GM19463 (cell line): ENCODE measurements at regions not wholly inside any gene's neighbourhood (a gene's known extent, or its start where the extent isn't known, plus 50 kb on each side); places are given as distances from the start of the nearest gene placed in this dataset.
"Not testable (repeated sequence)": the region's sequence is repeated elsewhere in the genome, so short reads cannot be mapped to it uniquely, and the experiment has no call there.

ENCODE experiments used
- ATAC-seq: cut with Tn5 transposase; IDR thresholded peaks from one replicate; pipeline ENCODE4 v1.9.1; 2021; ENCODE audit warnings: mild to moderate bottlenecking, moderate library complexity; ENCODE audit not compliant: unreplicated experiment

DNA sequence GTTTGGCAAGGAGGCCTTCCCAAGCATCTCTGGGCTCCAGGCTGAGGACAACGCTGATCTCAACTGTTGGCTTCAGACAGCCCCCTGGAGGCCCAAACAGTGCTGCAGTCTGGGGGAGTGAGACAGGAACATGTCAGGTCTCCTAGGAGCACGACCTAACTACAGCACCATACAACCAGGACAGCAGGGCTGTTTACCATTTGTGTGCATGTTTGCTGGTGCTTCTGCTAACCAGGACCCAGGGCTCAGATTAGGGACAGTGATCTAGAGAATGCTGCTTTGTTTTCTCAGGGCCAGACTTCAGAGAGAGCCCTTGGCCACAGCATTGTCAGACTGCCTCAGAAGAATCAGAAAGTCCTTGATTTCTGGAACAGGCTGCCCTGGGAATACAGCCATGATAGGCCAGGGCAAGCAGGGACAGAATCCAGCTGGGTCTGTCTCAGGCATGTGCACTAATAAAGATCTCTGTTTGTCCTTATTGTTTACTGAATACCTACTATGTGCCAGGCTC is 126.5 kb downstream of the VPREB1 start:
- no peak for ATAC-seq

DNA sequence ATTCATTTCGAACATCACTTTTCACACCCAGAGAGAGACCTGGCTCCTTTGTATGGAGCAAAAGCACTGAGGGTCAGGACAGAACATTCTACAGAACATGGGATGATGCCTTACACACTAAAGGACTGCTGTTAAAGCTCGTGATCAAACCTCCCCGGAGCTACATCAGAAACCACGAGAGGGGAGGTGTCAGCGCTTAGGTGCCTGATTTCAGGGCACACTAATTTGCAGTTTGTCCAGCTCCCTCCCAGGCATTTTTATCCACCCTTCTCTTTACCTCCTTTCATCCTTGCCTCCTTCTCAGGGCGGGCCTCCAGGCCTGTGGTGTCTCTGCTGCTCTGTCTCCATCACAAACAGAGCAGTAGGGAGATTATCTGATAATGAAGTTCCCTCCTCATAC is 127.5 kb downstream of the VPREB1 start:
- no peak for ATAC-seq

DNA sequence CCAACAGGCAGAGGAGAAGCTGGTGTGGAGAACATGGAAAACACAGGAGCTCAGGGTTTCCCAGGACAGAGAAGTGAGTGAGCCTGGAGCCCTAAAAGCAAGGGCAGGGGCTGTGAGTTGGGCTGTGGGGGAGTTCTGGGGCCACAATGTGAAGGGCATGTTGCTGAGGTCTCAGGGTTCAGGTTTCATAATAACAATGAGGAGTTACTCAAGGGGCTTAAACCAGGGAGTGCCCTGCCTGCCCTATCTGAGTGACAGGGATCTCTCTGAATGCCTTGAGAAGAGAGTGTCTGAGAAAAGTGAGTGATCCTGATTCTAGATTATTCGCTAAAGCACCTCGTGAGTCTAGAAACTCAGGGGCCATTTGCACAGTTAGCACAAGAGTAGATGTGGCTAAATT is 129.6 kb downstream of the VPREB1 start:
- ATAC-seq: no peak

DNA sequence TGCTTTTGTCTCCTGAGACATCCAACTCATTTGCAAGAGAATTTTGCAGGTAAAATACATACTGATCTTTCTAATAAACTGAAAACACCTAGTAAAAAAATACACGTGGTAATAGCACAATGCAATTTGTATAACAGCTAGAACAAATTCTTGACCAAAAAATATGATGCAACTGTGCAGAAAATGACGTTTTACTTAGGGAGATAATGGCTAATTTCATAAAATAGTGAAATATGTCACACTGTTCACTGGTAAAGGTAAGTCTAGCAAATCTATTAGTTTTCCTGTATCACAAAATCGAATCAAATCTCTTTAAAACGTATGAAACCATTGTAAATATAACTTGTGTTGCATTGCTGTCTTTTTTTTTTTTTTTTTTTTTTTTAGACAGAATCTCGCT is 130.0 kb downstream of the VPREB1 start:
- ATAC-seq: no peak

DNA sequence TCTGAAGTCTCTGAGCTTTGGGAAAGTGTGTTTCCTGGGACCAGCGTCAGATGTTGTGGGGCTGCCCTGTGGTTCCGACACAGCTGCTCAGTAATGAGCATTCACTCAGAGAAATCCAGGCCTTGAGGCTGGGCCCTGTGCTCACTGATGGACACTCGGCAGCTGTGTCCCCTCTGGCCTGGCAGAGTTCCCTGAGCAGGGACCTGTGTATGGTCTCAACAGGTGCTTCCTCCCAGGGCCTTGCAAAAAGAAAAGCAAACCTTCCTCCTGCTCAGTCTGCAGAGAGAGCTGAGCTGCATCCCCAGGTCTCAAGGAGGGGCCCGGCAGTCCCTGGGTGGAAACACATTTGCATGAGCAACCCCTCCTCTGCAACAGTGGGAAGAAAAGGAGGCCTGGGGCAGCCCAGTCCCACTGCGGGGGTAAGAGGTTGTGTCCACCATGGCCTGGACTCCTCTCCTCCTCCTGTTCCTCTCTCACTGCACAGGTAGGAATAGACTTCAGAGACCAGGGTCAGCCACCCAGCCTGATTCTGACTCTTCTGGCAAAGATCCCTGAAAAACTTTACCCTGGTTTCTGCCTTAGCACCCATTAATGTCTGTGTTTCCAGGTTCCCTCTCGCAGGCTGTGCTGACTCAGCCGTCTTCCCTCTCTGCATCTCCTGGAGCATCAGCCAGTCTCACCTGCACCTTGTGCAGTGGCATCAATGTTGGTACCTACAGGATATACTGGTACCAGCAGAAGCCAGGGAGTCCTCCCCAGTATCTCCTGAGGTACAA is 131.2 kb downstream of the VPREB1 start:
- no peak for ATAC-seq

DNA sequence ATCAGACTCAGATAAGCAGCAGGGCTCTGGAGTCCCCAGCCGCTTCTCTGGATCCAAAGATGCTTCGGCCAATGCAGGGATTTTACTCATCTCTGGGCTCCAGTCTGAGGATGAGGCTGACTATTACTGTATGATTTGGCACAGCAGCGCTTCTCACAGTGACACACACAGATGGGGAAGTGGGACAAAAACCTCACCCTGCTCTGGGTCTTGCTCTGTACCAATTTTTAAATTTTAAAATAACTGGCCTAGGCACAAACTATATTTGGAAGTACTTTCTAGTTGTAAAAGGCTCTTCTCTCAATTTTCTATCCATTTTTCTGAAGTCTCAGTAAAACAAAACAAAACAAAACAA is 131.7 kb downstream of the VPREB1 start:
- no peak for ATAC-seq

DNA sequence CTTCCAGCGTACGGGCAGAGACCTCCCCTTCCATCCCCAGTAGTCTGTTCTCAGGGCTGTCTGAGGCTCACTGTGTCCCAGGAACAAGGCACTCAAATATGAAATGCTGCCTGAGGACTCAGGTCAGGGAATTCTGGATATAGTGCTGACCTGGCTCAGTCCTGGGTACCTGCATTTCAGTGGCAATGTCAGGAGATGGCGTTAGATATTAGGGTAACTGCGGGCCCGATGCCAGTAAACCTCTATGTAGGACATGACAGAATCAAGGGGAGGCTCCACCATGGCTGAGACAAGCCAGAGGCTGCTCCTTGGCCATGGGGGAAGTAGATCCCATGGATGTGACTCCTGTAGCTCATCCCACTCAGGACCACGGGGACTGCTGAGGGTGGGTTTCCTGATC is 131.7 kb downstream of the ZNF280B start:
- not testable (repeated sequence) for ATAC-seq

DNA sequence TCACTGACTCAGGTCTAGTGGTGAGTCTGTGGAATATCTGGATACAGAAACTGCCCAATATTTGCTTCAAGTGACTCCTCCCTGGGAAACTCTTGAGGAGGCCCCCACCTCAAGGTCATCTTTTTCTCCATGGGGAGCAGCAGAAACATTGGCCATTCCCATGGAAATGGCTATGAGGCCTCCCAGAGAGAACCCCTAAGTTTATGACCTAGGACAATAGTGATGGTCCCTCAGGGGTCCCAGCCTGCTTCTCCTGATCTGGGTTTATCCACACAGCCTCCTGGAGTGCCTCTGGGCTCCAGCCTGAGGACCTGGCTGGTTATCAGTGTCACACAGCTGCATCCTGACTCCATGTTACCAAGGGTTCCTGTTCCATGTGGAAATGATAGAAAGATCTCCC is 131.2 kb downstream of the ZNF280B start:
- ATAC-seq: no peak

DNA sequence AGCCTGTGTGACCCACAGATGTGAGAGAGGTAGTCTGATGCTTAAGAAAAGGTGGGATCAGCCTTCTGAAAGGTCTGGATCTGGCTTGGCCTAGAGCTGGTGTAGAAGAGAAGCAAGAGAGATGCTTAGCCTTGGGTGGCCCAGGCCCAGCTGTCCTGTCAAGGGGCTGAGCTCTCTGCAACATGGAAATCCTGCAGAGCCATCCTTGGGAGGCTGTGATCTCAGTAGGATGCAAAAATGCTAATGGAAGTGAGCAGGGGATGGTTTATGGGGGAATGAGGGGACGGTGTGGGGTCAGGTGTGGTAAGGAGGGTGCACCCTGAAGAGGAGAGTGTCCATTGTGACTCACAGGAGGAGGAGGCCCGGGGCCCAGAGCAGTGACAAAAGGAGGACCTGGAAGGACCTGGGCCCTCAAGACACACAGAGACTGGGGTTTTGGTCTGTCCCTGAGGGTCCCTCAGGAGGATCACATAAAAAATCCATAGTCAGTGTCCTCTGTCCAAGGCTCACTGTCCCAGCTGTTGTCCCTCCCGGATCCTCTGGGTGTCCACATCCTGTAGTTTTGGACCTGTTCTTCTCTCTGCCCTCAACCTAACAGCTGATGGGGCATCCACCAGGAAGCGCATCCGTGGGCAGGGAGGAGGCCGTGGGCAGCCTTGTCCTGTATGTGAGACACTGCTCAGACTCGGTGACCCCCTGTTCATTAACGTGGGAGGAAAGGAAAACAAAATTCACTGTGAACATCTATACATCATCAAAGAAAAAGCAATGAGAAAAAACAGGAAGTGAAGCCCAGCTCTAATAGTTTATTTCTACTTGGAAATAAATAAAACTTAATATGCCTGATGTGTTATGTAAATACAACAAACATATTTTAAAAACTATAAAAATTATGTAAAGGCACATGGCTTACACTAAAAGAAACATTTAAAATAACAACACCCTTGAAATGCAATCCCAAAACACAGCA is 129.8 kb downstream of the ZNF280B start:
- ATAC-seq: no peak

DNA sequence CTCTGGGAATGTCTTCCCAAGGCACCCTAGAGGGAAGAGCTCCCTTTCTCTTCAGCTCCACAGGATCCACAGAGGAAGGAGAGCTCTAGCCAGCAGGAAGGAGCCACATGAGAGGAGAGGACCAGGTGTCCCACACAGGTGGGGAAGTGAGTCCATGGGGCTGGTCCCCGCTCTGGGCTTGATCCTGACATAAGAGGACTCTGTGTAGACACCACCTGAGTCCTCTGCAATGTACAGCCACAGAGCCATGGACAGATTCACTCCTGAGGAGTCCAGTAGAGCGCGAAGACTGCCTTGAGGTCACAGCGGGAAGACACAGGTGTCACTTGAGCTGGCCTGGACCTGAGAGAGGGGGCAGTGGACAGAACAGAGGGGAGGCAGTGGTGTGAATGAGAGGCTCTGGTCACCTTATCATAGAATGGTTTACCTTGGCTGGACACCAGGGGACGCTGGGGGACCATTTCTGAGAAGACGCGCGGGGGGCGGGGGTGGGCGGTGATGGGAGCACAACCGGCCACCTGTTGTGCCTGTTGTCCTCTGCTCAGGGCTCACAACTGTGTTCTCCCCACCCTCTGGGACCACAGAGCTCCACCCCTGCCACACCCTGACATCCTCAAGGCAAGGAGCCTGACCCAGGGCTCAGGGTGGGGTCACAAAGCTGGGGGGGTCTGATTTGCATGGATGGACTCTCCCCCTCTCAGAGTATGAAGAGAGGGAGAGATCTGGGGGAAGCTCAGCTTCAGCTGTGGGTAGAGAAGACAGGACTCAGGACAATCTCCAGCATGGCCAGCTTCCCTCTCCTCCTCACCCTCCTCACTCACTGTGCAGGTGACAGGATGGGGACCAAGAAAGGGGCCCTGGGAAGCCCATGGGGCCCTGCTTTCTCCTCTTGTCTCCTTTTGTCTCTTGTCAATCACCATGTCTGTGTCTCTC is 128.2 kb downstream of the ZNF280B start:
- ATAC-seq: no peak

DNA sequence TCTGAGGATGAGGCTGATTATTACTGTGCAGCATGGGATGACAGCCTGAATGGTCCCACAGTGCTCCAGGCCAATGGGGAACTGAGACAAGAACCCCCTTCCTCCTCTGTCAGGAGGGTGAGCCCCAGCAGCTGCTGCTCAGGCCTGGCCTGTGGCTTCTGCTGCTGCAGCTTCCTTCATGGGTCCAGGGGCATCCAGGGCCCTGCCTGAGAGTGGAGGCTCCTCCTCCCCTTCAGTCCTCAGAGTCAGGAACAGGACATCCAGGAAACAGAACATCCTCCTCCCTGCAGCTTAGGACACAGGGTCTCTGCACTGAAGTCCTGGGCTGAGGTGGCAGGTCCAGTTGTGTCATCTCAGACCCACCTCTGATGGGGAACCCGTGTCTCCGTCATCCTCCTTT is 127.2 kb downstream of the ZNF280B start:
- ATAC-seq: not testable (repeated sequence)

DNA sequence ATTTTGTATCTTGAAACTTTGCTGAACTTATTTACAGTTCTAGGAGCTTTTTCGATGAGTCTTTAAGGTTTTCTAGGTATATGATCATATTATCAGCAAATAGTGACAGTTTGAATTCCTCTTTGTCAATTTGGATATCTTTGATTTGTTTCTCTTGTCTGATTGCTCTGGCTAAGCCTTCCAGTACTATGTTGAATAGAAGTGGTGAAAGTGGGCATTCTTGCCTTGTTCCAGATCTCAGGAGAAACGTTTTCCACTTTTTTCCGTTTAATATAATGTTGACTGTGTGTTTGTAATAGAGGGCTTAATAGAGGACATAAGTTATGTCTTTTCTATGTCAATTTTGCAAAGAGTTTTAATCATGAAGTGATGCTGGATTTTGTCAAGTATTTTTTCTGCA is 124.3 kb downstream of the ZNF280B start:
- no peak for ATAC-seq

DNA sequence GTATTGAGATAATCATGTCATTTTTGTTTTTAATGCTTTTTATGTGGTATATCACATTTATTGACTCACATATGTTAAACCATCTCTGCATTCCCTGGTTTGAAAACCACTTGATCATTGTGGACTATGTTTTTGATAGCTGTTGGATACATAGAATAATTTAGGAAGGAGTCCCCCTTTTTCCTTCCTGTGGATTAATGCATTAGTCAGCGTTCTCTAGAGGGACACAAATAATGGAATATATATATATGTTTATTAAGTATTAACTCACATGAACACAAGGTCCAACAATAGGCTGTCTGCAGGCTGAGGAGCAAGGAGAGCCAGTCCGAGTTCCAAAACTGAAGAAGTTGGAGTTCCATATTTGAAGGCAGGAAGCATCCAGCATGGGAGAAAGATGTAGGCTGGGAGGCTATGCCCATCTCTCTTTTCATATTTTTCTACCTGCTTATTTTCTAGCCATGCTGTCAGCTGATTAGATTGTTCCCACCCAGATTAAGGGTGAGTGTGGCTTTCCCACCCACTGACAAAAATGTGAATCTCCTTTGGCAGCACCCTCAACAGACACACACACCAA is 123.8 kb downstream of the ZNF280B start:
- no peak for ATAC-seq

DNA sequence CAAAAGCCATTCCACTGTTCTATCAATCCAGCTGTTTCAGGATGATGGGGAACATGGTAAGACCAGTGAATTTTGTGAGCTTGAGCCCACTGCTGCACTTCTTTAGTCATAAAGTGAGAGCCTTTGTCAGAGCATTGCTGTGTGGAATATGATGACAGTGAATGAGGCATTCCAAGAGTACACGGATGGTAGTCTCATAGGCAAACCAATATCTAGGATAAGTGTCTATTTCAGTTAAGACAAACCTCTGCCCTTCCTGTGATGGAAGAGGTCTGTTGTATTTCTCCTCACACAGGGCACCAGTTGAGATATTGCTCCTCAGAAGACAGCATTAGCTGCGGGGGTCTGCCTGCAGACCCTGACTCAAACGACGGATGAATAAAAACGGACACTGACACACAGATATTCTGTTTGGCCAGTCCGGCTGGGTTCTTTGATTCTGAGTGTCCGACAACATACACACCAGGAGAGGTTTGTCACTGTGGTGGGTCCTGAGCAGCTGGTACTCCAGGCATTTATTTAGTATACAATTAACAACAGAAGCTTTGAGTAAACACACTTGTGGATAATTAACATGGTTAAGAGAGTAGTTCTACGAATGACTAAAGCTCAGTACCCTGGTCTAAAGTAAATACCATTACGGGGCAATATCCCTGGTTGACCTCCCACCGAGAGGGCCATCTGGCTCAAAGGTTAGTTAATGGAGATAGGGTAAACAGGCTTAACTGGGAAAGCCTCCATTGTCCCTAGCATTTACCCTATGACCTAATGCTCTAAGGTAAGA is 121.7 kb downstream of the ZNF280B start:
- no peak for ATAC-seq

DNA sequence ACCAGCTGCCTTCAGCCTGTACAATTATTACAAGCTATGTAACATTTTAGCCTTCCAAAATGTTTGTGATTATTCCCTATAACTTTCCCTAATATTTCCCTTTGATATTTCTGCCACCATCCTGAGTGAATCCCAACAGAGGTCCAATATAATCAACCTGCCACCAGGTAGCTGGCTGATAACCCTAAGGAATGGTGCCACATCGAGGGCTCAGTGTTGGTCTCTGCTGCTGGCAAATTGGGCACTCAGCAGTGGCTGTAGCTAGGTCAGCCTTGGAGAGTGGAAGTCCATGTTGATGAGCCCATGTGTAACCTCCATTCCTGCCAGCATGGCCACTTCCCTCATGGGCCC is 121.2 kb downstream of the ZNF280B start:
- ATAC-seq: no peak

DNA sequence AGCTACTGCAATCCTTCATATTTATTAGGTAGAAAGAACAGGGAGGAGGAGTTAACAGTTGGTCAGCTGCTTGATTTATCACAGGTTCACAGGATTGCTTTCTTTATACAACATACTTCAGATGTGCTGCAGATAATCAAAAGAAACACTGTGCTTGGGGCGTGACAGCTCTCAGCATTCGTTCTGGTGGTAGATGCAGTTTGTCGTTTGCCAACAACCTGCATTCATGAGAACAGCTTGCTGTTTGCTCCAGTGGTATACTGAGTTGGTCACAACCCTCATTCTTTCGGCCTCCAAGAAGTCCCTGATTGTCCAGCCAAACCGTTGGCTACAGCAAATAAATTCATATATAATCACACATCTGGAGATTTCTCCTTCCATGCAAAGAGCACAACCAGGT is 120.5 kb downstream of the ZNF280B start:
- ATAC-seq: no peak

DNA sequence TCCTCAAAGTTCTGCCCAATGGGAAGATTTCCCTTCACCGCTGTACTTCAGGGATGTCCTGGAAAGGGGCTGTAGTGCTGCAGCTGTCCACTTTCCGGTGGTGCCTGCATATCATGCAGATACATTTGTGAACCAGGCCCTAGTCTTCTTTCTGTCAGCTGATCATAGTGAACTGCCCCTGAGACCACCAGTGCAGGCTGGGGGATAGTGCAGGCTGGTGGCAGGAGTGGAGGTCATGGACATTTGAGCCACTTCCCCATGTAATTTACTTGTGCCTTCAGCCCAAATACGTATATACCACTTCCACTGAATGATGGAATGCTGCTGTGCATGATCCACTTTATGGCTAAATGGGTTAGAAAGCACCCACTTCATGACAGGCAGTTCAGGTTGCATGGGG is 120.0 kb downstream of the ZNF280B start:
- ATAC-seq: no peak

DNA sequence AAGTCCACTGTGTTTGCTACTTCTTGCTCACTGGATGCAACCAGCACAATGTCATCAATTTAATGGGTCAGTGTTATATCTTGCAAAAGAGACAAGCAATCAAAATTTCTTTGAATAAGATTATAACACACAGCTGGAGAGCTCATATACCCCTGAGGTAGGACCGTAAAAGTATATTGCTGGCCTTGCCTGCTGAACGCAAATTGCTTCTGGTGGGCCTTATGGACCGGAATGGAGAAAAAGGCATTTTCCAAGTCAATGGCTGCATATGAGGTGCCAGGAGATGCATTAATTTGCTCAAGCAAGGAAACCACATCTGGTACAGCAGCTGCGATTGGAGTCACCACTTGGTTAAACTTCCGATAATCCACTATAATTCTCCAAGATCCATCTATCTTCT is 119.1 kb downstream of the ZNF280B start:
- ATAC-seq: no peak

DNA sequence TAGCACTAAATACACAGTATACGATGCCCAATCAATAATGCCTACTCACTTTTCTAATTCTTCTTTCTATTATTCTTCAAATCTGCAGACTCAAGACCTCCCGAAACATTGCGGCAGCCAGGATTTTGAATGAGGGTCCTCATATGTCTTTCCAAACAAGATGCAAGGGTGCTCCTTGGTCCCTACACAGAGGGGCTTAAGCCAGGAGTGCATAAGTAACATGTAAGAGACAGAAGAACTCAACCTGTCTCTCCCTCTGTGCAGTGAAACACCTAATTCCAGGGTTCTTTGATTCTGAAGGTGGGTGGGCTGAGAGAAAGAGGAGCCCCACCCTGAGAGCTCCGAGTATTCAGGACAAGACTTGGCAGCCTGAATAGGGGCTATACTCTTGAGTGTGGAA is 117.6 kb downstream of the ZNF280B start:
- no peak for ATAC-seq

DNA sequence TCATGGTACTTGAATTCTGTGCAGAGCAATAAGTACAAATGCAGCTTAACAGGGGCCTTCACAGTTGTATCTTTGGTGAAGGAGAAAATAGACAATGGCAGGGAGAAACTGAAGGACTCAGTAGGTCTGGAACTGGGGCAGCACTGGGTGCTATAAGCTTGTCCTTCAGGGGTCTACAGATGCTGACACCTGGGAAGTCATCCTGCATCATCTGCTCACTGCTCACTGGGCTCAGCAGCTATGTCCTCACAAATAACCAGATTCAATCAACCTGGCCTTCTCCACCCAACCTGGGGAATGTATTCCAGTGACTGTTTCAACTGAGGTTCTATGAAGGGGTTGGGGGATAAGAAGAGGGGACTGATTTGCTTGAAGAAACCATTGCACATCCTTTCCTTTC is 117.0 kb downstream of the ZNF280B start:
- no peak for ATAC-seq
